GM18873 (cell line): ENCODE measurements at regions not wholly inside any gene's neighbourhood (a gene's known extent, or its start where the extent isn't known, plus 50 kb on each side); places are given as distances from the start of the nearest gene placed in this dataset.
"Not testable (repeated sequence)": the region's sequence is repeated elsewhere in the genome, so short reads cannot be mapped to it uniquely, and the experiment has no call there.

ENCODE experiments used
- ATAC-seq: cut with Tn5 transposase; IDR thresholded peaks from one replicate; pipeline ENCODE4 v1.9.1; 2021; ENCODE audit warnings: mild to moderate bottlenecking, moderate library complexity, moderate number of reproducible peaks; ENCODE audit not compliant: unreplicated experiment, low FRiP score

GRCh38 chr5:175347931-175348330, 96.1 kb downstream of the DRD1 start:
- ATAC-seq = no peak

DNA sequence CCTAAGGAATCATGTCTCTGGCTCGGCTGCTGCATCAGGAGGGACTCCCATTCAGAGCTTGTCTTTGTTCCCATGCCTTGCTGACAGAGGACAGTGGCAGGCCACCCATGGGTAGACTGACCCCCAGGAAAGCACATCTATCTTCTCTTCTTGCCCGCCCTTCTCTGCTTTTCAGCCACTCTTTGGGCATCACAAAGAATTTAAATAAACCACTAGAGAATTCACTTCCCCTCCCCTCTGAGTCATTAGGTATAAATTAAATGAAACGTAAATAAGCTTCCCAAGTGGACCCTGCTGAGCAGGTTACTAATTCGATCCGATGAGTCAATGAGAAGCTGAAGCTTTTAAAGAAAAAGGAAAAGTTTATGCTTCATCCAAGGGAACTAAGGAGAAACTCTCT, 97.0 kb downstream of the DRD1 start:
- ATAC-seq = no peak

GRCh38 chr5:175344331-175345195, 99.4 kb downstream of the DRD1 start:
- ATAC-seq = no peak

GRCh38 chr5:175343308-175343707, 100.7 kb downstream of the DRD1 start:
- no peak for ATAC-seq

GRCh38 chr5:175340180-175340579, 103.8 kb downstream of the DRD1 start:
- no peak for ATAC-seq

DNA sequence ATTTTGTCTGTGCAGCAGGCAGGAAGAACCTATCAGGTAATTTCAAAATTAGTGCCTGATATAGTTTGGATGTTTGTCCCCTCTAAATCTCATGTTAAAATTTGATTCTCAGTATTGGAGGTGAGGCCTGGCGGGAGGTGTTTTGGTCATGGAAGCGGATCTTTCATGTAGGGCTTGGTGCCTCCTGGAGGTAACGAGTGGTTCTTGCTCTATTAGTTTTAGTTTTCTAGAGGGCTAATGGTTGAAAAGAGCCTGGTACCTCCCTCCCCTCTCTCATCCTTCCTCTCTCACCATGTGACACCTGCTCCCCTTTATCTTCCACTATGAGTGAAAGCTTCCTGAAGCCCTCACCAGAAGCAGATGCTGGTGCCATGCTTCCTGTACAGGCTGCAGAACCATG, 106.3 kb downstream of the DRD1 start:
- ATAC-seq = no peak

DNA sequence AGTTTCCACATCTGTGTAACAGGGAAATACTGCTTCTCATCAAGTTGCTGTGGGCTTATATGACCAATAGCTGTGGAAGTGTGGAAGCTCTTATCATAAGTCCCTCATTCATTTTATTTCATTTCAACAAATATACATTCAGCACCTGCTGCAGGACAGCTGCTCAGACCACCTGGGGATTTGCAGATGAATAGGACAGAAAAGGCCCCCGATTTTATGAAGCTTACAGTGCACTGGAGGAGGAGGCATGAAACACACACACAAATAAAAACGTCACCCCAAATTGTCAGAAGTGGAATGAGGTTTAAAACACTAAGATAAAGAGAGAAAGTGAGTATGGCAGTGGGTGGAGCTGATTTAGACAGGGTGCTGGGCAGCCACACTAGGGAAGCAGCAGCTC, 107.2 kb downstream of the DRD1 start:
- ATAC-seq = no peak

GRCh38 chr5:175335691-175336090, 108.3 kb downstream of the DRD1 start:
- ATAC-seq = no peak

DNA sequence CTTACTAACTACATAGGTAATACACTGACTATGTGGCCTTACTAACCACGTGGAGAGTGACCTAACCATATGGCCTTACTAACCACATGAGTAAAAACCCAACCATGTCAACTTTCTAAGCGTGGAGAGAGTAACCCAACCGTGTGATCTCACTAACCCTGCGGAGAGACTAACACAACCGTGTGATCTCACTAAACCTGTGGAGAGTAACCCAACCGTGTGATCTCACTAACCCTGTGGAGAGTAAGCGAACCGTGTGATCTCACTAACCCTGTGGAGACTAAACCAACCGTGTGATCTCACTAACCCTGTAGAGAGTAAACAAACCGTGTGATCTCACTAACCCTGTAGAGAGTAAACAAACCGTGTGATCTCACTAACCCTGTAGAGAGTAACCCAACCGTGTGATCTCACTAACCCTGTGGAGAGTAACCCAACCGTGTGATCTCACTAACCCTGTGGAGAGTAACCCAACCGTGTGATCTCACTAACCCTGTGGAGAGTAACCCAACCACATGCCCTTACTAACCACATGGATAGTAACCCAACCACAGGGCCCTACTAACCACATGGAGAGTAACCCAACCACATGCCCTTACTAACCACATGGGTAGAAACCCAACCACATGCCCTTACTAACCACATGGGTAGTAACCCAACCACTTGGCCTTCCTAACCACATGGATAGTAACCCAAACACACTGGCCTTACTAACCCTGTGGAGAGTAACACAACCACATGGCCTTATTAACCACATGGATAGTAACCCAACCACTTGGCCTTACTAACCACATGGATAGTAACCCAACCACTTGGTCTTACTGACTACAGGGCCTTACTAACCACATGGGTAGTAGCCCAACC, 112.6 kb downstream of the DRD1 start:
- not testable (repeated sequence) for ATAC-seq

DNA sequence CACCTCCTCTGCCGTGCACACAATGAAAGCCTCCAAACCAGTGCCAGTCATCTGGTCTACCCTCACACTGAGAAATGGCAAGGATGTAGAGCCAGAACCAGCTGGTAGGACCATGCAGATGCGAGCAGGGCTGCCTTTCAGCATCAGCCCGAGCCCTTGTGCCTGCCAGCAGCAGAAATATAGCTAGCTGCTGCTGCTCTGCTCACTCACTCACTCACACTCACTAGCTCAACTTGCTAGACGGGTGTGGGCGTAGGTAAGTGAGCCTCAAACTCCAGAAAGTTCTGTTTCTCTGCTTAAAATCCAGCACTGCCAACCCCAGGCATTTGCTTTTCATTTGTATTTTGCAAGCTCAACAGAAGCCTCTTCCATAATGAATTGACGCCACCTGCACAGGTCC, 114.0 kb downstream of the DRD1 start:
- no peak for ATAC-seq

- ATAC-seq = no peak
These were observed 115.3 kb downstream of the DRD1 start for GRCh38 chr5:175328687-175329086.

GRCh38 chr5:175328176-175328575, 115.8 kb downstream of the DRD1 start:
- no peak for ATAC-seq

GRCh38 chr5:175325681-175326080, 118.3 kb downstream of the DRD1 start:
- ATAC-seq = no peak

DNA sequence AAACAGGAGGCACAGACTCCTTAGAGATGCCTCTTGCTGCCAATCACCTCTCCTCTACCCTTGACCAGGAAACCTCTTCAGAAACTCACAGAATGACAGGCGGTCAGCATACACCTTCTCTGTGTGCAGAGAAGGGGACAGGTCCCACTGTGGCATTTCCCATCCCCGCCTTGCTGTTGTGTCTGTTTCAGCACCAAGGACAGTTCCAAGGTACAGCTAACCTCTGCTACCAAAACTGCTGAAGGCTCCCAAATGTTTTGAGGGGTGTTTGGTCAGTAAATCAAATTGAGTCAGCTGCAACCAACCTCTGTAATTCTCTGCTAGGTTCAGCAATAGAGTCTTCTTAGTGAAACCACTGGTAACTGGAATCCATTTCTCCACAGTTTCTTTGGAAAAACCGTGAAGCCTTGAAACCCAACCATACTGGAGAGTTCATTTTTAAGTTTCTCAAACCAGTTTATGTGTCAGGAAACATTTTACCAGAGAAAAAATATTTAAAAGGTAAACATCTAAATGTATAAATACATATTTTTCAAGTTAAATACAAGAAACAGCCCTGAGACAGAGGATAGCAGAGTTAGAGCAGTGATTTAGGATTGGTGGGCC, 122.0 kb downstream of the DRD1 start:
- ATAC-seq = no peak

DNA sequence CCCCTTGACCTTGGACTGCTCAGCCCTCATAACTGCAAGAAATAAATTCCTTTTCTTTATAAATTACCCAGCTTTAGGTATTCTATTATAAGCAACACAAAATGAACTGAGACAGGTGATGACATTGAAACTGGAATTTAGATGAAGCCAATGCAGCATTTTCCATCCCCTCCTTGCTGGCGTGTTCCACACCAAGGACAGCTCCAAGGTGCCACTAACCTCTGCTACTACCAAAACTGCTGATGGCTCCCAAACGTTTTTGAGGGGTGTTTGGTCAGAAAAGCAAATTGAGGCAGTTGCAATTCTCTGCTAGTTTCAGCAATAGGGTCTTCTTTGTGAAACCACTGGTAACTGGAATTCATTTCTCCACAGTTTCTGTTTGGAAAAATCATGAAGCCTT, 124.8 kb downstream of the DRD1 start:
- no peak for ATAC-seq

DNA sequence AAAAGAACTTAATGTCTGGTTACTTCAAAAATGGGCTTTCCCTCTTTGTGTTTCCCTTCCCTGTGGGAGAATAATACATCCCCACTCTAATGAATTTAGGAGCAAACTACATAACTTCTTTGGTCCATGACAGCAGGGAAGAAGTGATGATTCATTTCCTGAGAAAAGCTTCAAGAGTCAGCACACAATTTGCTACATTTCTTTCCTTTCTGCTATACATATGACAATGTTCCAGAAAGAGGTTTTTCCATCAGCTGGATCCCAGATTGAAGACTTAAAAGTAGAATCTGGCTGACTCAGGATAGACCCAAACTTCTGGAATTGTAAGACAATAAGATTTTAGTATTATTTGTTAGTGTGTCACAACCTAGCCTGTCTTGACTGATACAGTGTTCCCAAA, 126.1 kb downstream of the DRD1 start:
- no peak for ATAC-seq

GRCh38 chr5:175309218-175309810, 134.7 kb downstream of the DRD1 start:
- ATAC-seq = no peak

DNA sequence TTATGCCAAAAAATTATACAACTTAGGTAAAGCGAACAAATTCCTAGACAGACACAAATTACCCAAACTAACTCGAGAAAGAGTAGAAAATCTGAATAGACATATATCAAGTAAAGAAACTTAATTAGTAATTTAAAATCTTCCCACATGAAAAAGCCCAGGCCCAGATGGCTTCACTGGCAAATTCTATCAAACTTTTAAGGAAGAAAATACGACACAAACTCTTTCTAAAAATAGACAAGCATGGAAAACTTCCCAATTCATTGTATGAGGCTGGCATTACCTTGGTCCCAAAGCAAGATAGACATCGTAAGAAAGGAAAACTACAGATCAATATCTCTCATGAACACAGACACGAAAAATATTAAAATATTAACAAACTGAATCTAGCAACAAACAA, 135.3 kb downstream of the DRD1 start:
- ATAC-seq = no peak

GRCh38 chr5:175306381-175306780, 137.6 kb downstream of the DRD1 start:
- no peak for ATAC-seq

- ATAC-seq = no peak
These were observed 138.7 kb downstream of the DRD1 start for GRCh38 chr5:175305251-175305650.

- ATAC-seq = no peak
These were observed 153.6 kb downstream of the DRD1 start for GRCh38 chr5:175290379-175290778.
